ENCODE measurements at regions not wholly inside any gene's neighbourhood (a gene's known extent, or its start where the extent isn't known, plus 50 kb on each side); places are given as distances from the start of the nearest gene placed in this dataset.
"Not testable (repeated sequence)": the region's sequence is repeated elsewhere in the genome, so short reads cannot be mapped to it uniquely, and the experiment has no call there.

GRCh38 chr12:67074072-67074471 lies 195.1 kb upstream of the CAND1 start:
- Histone ChIP-seq H3K36me3 (ENCODE audit: control insufficient read depth in 2 of 2, insufficient read depth in 2 of 2, low read length in 2 of 2) (no peaks in the 10 kb centered on the region), H3K27me3 (ENCODE audit: control insufficient read depth in 1 of 2, insufficient read depth in 2 of 2, low read length in 2 of 2) (no peaks in the 10 kb centered on the region), H3K4me1 (ENCODE audit: control insufficient read depth, insufficient read depth, low read length) (peaks cover 5% of the 10 kb centered on the region), H3K4me3 (ENCODE audit: low read length in 2 of 2) (no peak overlapping the region), H3K27ac (ENCODE audit: low read length) (no peak overlapping the region), H3K9me3 (ENCODE audit: control insufficient read depth in 2 of 2, low read length in 2 of 2) (no peaks in the 10 kb centered on the region), H3K9ac (ENCODE audit: low read length in 2 of 2) (no peak overlapping the region)

GRCh38 chr12:67077617-67078016 lies 191.5 kb upstream of the CAND1 start:
- Histone ChIP-seq H3K36me3 (ENCODE audit: control insufficient read depth in 2 of 2, insufficient read depth in 2 of 2, low read length in 2 of 2) (no peaks in the 10 kb centered on the region), H3K9ac (ENCODE audit: low read length in 2 of 2) (no peak overlapping the region), H3K4me1 (ENCODE audit: control insufficient read depth, insufficient read depth, low read length) (no peaks in the 10 kb centered on the region), H3K27me3 (ENCODE audit: control insufficient read depth in 1 of 2, insufficient read depth in 2 of 2, low read length in 2 of 2) (no peaks in the 10 kb centered on the region), H3K27ac (ENCODE audit: low read length) (no peak overlapping the region), H3K9me3 (ENCODE audit: control insufficient read depth in 2 of 2, low read length in 2 of 2) (no peaks in the 10 kb centered on the region), H3K4me3 (ENCODE audit: low read length in 2 of 2) (no peak overlapping the region)

- H3K4me1 ChIP-seq (ENCODE audit: control insufficient read depth, insufficient read depth, low read length) = no peaks in the 10 kb centered on the region
- no peak overlapping the region for H3K4me3 ChIP-seq (ENCODE audit: low read length in 2 of 2)
- no peaks in the 10 kb centered on the region for H3K9me3 ChIP-seq (ENCODE audit: control insufficient read depth in 2 of 2, low read length in 2 of 2)
- H3K27me3 ChIP-seq (ENCODE audit: control insufficient read depth in 1 of 2, insufficient read depth in 2 of 2, low read length in 2 of 2) = no peaks in the 10 kb centered on the region
- no peak overlapping the region for H3K27ac ChIP-seq (ENCODE audit: low read length)
- no peaks in the 10 kb centered on the region for H3K36me3 ChIP-seq (ENCODE audit: control insufficient read depth in 2 of 2, insufficient read depth in 2 of 2, low read length in 2 of 2)
- no peak overlapping the region for H3K9ac ChIP-seq (ENCODE audit: low read length in 2 of 2)
Observed at GRCh38 chr12:67078957-67079356, 190.2 kb upstream of the CAND1 start.

- Histone ChIP-seq H3K9ac (ENCODE audit: low read length in 2 of 2) (no peak overlapping the region), H3K27ac (ENCODE audit: low read length) (no peak overlapping the region), H3K4me1 (ENCODE audit: control insufficient read depth, insufficient read depth, low read length) (no peaks in the 10 kb centered on the region), H3K9me3 (ENCODE audit: control insufficient read depth in 2 of 2, low read length in 2 of 2) (no peaks in the 10 kb centered on the region), H3K4me3 (ENCODE audit: low read length in 2 of 2) (no peak overlapping the region), H3K27me3 (ENCODE audit: control insufficient read depth in 1 of 2, insufficient read depth in 2 of 2, low read length in 2 of 2) (no peaks in the 10 kb centered on the region), H3K36me3 (ENCODE audit: control insufficient read depth in 2 of 2, insufficient read depth in 2 of 2, low read length in 2 of 2) (no peaks in the 10 kb centered on the region)
Observed at GRCh38 chr12:67080637-67081036, 188.5 kb upstream of the CAND1 start.

- Histone ChIP-seq H3K27me3 (ENCODE audit: control insufficient read depth in 1 of 2, insufficient read depth in 2 of 2, low read length in 2 of 2) (no peaks in the 10 kb centered on the region), H3K27ac (ENCODE audit: low read length) (no peak overlapping the region), H3K4me1 (ENCODE audit: control insufficient read depth, insufficient read depth, low read length) (no peaks in the 10 kb centered on the region), H3K36me3 (ENCODE audit: control insufficient read depth in 2 of 2, insufficient read depth in 2 of 2, low read length in 2 of 2) (no peaks in the 10 kb centered on the region), H3K9me3 (ENCODE audit: control insufficient read depth in 2 of 2, low read length in 2 of 2) (no peaks in the 10 kb centered on the region), H3K4me3 (ENCODE audit: low read length in 2 of 2) (no peak overlapping the region), H3K9ac (ENCODE audit: low read length in 2 of 2) (no peak overlapping the region)
Observed at GRCh38 chr12:67082221-67082620, 186.9 kb upstream of the CAND1 start.

- H3K36me3 ChIP-seq (ENCODE audit: control insufficient read depth in 2 of 2, insufficient read depth in 2 of 2, low read length in 2 of 2) = no peaks in the 10 kb centered on the region
- H3K4me1 ChIP-seq (ENCODE audit: control insufficient read depth, insufficient read depth, low read length) = no peaks in the 10 kb centered on the region
- H3K27me3 ChIP-seq (ENCODE audit: control insufficient read depth in 1 of 2, insufficient read depth in 2 of 2, low read length in 2 of 2) = no peaks in the 10 kb centered on the region
- H3K27ac ChIP-seq (ENCODE audit: low read length) = no peak overlapping the region
- no peaks in the 10 kb centered on the region for H3K9me3 ChIP-seq (ENCODE audit: control insufficient read depth in 2 of 2, low read length in 2 of 2)
- H3K9ac ChIP-seq (ENCODE audit: low read length in 2 of 2) = no peak overlapping the region
- H3K4me3 ChIP-seq (ENCODE audit: low read length in 2 of 2) = no peak overlapping the region
Observed at GRCh38 chr12:67085699-67086098, 183.5 kb upstream of the CAND1 start.

GRCh38 chr12:67086116-67086515 lies 183.0 kb upstream of the CAND1 start:
- Histone ChIP-seq H3K27ac (ENCODE audit: low read length) (no peak overlapping the region), H3K4me1 (ENCODE audit: control insufficient read depth, insufficient read depth, low read length) (no peaks in the 10 kb centered on the region), H3K36me3 (ENCODE audit: control insufficient read depth in 2 of 2, insufficient read depth in 2 of 2, low read length in 2 of 2) (no peaks in the 10 kb centered on the region), H3K4me3 (ENCODE audit: low read length in 2 of 2) (no peak overlapping the region), H3K27me3 (ENCODE audit: control insufficient read depth in 1 of 2, insufficient read depth in 2 of 2, low read length in 2 of 2) (no peaks in the 10 kb centered on the region), H3K9me3 (ENCODE audit: control insufficient read depth in 2 of 2, low read length in 2 of 2) (no peaks in the 10 kb centered on the region), H3K9ac (ENCODE audit: low read length in 2 of 2) (no peak overlapping the region)

- Histone ChIP-seq H3K9me3 (ENCODE audit: control insufficient read depth in 2 of 2, low read length in 2 of 2) (no peaks in the 10 kb centered on the region), H3K27ac (ENCODE audit: low read length) (no peak overlapping the region), H3K36me3 (ENCODE audit: control insufficient read depth in 2 of 2, insufficient read depth in 2 of 2, low read length in 2 of 2) (no peaks in the 10 kb centered on the region), H3K9ac (ENCODE audit: low read length in 2 of 2) (no peak overlapping the region), H3K27me3 (ENCODE audit: control insufficient read depth in 1 of 2, insufficient read depth in 2 of 2, low read length in 2 of 2) (no peaks in the 10 kb centered on the region), H3K4me1 (ENCODE audit: control insufficient read depth, insufficient read depth, low read length) (no peaks in the 10 kb centered on the region), H3K4me3 (ENCODE audit: low read length in 2 of 2) (no peak overlapping the region)
Observed at GRCh38 chr12:67088401-67089118, 180.6 kb upstream of the CAND1 start.

GRCh38 chr12:67091204-67091603 lies 178.0 kb upstream of the CAND1 start:
- no peaks in the 10 kb centered on the region for H3K4me1 ChIP-seq (ENCODE audit: control insufficient read depth, insufficient read depth, low read length)
- H3K4me3 ChIP-seq (ENCODE audit: low read length in 2 of 2) = no peak overlapping the region
- H3K27me3 ChIP-seq (ENCODE audit: control insufficient read depth in 1 of 2, insufficient read depth in 2 of 2, low read length in 2 of 2) = no peaks in the 10 kb centered on the region
- no peak overlapping the region for H3K27ac ChIP-seq (ENCODE audit: low read length)
- no peak overlapping the region for H3K9ac ChIP-seq (ENCODE audit: low read length in 2 of 2)
- no peaks in the 10 kb centered on the region for H3K9me3 ChIP-seq (ENCODE audit: control insufficient read depth in 2 of 2, low read length in 2 of 2)
- no peaks in the 10 kb centered on the region for H3K36me3 ChIP-seq (ENCODE audit: control insufficient read depth in 2 of 2, insufficient read depth in 2 of 2, low read length in 2 of 2)

GRCh38 chr12:67091678-67092077 lies 177.5 kb upstream of the CAND1 start:
- Histone ChIP-seq H3K4me3 (ENCODE audit: low read length in 2 of 2) (no peak overlapping the region), H3K27me3 (ENCODE audit: control insufficient read depth in 1 of 2, insufficient read depth in 2 of 2, low read length in 2 of 2) (no peaks in the 10 kb centered on the region), H3K9me3 (ENCODE audit: control insufficient read depth in 2 of 2, low read length in 2 of 2) (no peaks in the 10 kb centered on the region), H3K9ac (ENCODE audit: low read length in 2 of 2) (no peak overlapping the region), H3K4me1 (ENCODE audit: control insufficient read depth, insufficient read depth, low read length) (no peaks in the 10 kb centered on the region), H3K27ac (ENCODE audit: low read length) (no peak overlapping the region), H3K36me3 (ENCODE audit: control insufficient read depth in 2 of 2, insufficient read depth in 2 of 2, low read length in 2 of 2) (no peaks in the 10 kb centered on the region)

- not testable (repeated sequence) for H3K9ac ChIP-seq (ENCODE audit: low read length in 2 of 2); H3K4me3 ChIP-seq (ENCODE audit: low read length in 2 of 2); H3K27me3 ChIP-seq (ENCODE audit: control insufficient read depth in 1 of 2, insufficient read depth in 2 of 2, low read length in 2 of 2); H3K36me3 ChIP-seq (ENCODE audit: control insufficient read depth in 2 of 2, insufficient read depth in 2 of 2, low read length in 2 of 2); H3K27ac ChIP-seq (ENCODE audit: low read length); H3K9me3 ChIP-seq (ENCODE audit: control insufficient read depth in 2 of 2, low read length in 2 of 2); H3K4me1 ChIP-seq (ENCODE audit: control insufficient read depth, insufficient read depth, low read length)
Observed at GRCh38 chr12:67092934-67093333, 176.2 kb upstream of the CAND1 start.

Data from stomach smooth muscle (tissue), 2 donors.